HG03432 (cell line): ENCODE measurements at regions not wholly inside any gene's neighbourhood (a gene's known extent, or its start where the extent isn't known, plus 50 kb on each side); places are given as distances from the start of the nearest gene placed in this dataset.
"Not testable (repeated sequence)": the region's sequence is repeated elsewhere in the genome, so short reads cannot be mapped to it uniquely, and the experiment has no call there.

ENCODE experiments used
- ATAC-seq: cut with Tn5 transposase; IDR thresholded peaks from one replicate; pipeline ENCODE4 v1.9.1; 2021; ENCODE audit warnings: mild to moderate bottlenecking, moderate library complexity; ENCODE audit not compliant: unreplicated experiment

- ATAC-seq: no peak
Measured at GRCh38 chr20:36082315-36082915, 72.1 kb upstream of the EPB41L1 start.

- not testable (repeated sequence) for ATAC-seq
Measured at GRCh38 chr20:36083200-36083599, 71.3 kb upstream of the EPB41L1 start.

GRCh38 chr20:36084356-36084755 lies 70.2 kb upstream of the EPB41L1 start:
- ATAC-seq: no peak

GRCh38 chr20:36084897-36085613 lies 69.5 kb upstream of the EPB41L1 start:
- ATAC-seq: no peak

GRCh38 chr20:36085686-36086267 lies 68.8 kb upstream of the EPB41L1 start:
- ATAC-seq: no peak

GRCh38 chr20:36086767-36087166 lies 67.8 kb upstream of the EPB41L1 start:
- ATAC-seq: no peak

- ATAC-seq: no peak
Measured at GRCh38 chr20:36090223-36090622, 64.3 kb upstream of the EPB41L1 start.

GRCh38 chr20:36091561-36092397 lies 62.8 kb upstream of the EPB41L1 start:
- ATAC-seq: no peak

GRCh38 chr20:36092398-36093024 lies 62.0 kb upstream of the EPB41L1 start:
- no peak for ATAC-seq

- no peak for ATAC-seq
Measured at GRCh38 chr20:36093025-36093803, 61.3 kb upstream of the EPB41L1 start.

- ATAC-seq: no peak
Measured at GRCh38 chr20:36093804-36094145, 60.8 kb upstream of the EPB41L1 start.

GRCh38 chr20:36094497-36094896 lies 60.0 kb upstream of the EPB41L1 start:
- ATAC-seq: no peak

- ATAC-seq: no peak
Measured at GRCh38 chr20:36096435-36096834, 58.1 kb upstream of the EPB41L1 start.

- ATAC-seq: no peak
Measured at GRCh38 chr20:36097337-36098151, 57.0 kb upstream of the EPB41L1 start.

- peak; percentile 70 for ATAC-seq
Measured at GRCh38 chr20:36098364-36098763, 56.2 kb upstream of the EPB41L1 start.

GRCh38 chr20:36099106-36099505 lies 55.4 kb upstream of the EPB41L1 start:
- ATAC-seq: no peak

- no peak for ATAC-seq
Measured at GRCh38 chr20:36101192-36101591, 53.3 kb upstream of the EPB41L1 start.

- no peak for ATAC-seq
Measured at GRCh38 chr20:36102306-36102705, 52.2 kb upstream of the EPB41L1 start.

- no peak for ATAC-seq
Measured at GRCh38 chr20:36102809-36103596, 51.5 kb upstream of the EPB41L1 start.
